ENCODE measurements at regions not wholly inside any gene's neighbourhood (a gene's known extent, or its start where the extent isn't known, plus 50 kb on each side); places are given as distances from the start of the nearest gene placed in this dataset.

DNA sequence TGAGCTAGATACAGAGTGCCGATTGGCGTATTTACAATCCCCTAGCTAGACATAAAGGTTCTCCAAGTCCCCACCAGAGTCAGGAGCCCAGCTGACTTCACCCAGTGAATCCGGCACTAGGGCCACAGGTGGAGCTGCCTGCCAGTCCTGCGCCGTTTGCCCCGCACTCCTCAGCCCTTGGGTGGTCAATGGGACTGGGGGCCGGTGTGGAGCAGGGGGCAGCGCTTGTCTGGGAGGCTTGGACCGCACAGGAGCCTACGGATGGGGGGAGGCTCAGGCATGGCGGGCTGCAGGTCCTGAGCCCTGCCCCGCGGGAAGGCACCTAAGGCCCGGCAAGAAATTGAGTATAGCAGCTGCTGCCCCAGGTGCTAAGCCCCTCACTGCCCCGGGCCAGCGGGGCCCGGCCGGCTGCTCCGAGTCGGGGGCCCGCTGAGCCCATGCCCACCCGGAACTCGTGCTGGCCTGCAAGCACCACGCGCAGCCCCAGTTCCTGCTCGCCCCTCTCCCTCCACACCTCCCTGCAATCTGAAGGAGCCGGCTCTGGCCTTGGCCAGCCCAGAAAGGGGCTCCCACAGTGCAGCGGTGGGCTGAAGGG is 1113.8 kb upstream of the LRRTM3 start (continued):
- TF ChIP-seq MAFG (CRISPR knock-in tag; IDR thresholded peaks at IDR 0.05) (no peak), JUND (CRISPR knock-in tag; IDR thresholded peaks at IDR 0.05) (no peak), MXD4 (CRISPR knock-in tag; IDR thresholded peaks at IDR 0.05) (no peak)

- H3K27ac ChIP-seq (ENCODE audit: extremely low read length, insufficient read depth, low read length) = no peak overlapping the region
- H2AFZ ChIP-seq (ENCODE audit: low read length) = no peak overlapping the region
- H3K79me2 ChIP-seq (ENCODE audit: insufficient read depth, low read length) = no peaks in the 10 kb centered on the region
- H3K4me3 ChIP-seq (replicated peaks in 1 of 3; ENCODE audit: insufficient read depth in 1 of 3, low read depth in 2 of 3, low read length in 3 of 3) = no peak overlapping the region
- TF ChIP-seq SOX6 (IDR thresholded peaks at IDR 0.05) (no peak), SOX6 (CRISPR knock-in tag; IDR thresholded peaks at IDR 0.05) (no peak), ZNF17 (CRISPR knock-in tag; IDR thresholded peaks at IDR 0.05) (no peak), MEIS1 (CRISPR knock-in tag; IDR thresholded peaks at IDR 0.05; ENCODE audit: borderline replicate concordance) (no peak), TP53 (CRISPR knock-in tag; conservative IDR thresholded peaks at IDR 0.05) (no peak), ZFP36L2 (CRISPR knock-in tag; IDR thresholded peaks at IDR 0.05) (no peak), ZNF709 (CRISPR knock-in tag; IDR thresholded peaks at IDR 0.05) (no peak), GLMP (CRISPR knock-in tag; IDR thresholded peaks at IDR 0.05; ENCODE audit: borderline replicate concordance) (no peak)
- TF ChIP-seq, protein P1, sequence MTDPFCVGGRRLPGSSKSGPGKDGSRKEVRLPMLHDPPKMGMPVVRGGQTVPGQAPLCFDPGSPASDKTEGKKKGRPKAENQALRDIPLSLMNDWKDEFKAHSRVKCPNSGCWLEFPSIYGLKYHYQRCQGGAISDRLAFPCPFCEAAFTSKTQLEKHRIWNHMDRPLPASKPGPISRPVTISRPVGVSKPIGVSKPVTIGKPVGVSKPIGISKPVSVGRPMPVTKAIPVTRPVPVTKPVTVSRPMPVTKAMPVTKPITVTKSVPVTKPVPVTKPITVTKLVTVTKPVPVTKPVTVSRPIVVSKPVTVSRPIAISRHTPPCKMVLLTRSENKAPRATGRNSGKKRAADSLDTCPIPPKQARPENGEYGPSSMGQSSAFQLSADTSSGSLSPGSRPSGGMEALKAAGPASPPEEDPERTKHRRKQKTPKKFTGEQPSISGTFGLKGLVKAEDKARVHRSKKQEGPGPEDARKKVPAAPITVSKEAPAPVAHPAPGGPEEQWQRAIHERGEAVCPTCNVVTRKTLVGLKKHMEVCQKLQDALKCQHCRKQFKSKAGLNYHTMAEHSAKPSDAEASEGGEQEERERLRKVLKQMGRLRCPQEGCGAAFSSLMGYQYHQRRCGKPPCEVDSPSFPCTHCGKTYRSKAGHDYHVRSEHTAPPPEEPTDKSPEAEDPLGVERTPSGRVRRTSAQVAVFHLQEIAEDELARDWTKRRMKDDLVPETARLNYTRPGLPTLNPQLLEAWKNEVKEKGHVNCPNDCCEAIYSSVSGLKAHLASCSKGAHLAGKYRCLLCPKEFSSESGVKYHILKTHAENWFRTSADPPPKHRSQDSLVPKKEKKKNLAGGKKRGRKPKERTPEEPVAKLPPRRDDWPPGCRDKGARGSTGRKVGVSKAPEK (CRISPR knock-in tag; IDR thresholded peaks at IDR 0.05; ENCODE audit: borderline replicate concordance) = no peak
- WGBS (ENCODE audit: low lambda C conversion rate) = 0% methylated on average over 1 of the region's 1 CpG
- no peaks in the 10 kb centered on the region for H4K20me1 ChIP-seq (ENCODE audit: insufficient read depth, low read length)
- ChIA-PET POLR2A (no interaction called here), CTCF (ENCODE audit: low intra/inter-chr PET ratio, low total read pairs) (no interaction called here)
- ATAC-seq (no peak), FAIRE-seq (no peak), DNase-seq (ENCODE audit: low spot score) (no peak)
- H3K9me3 ChIP-seq (ENCODE audit: low read length) = no peaks in the 10 kb centered on the region
- no peak overlapping the region for H3K4me2 ChIP-seq (ENCODE audit: low read depth, low read length)
- BruUV-seq (replicated peaks) = no TSS peak
- H3K27me3 ChIP-seq (ENCODE audit: control insufficient read depth in 1 of 2, insufficient read depth in 2 of 2, low read length in 2 of 2) = no peaks in the 10 kb centered on the region
- in situ Hi-C loops (cut with HindIII; ENCODE audit: extremely low pct_ligation_motif_present, low pct_unique_long_range_greater_than_20kb) = no loop called here
- H3K4me1 ChIP-seq (ENCODE audit: insufficient read depth, low read length) = no peaks in the 10 kb centered on the region
- H3K9ac ChIP-seq (ENCODE audit: insufficient read depth, low read depth, low read length) = no peak overlapping the region
- intact Hi-C loops (cut with micrococcal nuclease; ENCODE audit: unreplicated experiment) = no loop called here
- no peaks in the 10 kb centered on the region for H3K36me3 ChIP-seq (replicated peaks in 1 of 2; ENCODE audit: control insufficient read depth in 1 of 2, insufficient read depth in 2 of 2, low read length in 2 of 2)
Observed at GRCh38 chr10:65816536-65816935, 1109.3 kb upstream of the LRRTM3 start.

All from HepG2 (cell line).